AML-193 (cell line): ENCODE measurements at regions not wholly inside any gene's neighbourhood (a gene's known extent, or its start where the extent isn't known, plus 50 kb on each side); places are given as distances from the start of the nearest gene placed in this dataset.

ENCODE experiments used
- DNase-seq, 2 experiments: peaks; one replicate each; lab custom pipeline; 2025; lab: John Stamatoyannopoulos, UW

DNA sequence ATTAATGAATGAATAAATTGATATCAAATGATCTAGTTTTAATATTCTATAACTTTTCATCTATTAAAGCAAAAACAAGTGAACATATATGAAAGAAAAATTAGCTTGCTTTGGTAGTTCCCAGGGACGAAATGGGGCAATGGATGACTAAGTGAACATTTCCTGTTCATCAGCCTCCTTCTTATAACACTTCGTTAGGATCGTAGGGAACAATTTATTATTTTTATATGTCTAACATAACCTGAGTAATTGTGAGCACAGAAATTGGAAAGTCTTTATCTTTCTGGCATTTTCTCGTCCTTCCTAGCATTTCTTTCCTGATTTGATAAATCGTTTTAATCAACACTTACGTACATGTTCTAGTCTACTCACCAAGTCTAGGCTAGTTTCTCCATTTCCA lies 59.1 kb upstream of the PPP1R3C start:
- no peak for DNase-seq

DNA sequence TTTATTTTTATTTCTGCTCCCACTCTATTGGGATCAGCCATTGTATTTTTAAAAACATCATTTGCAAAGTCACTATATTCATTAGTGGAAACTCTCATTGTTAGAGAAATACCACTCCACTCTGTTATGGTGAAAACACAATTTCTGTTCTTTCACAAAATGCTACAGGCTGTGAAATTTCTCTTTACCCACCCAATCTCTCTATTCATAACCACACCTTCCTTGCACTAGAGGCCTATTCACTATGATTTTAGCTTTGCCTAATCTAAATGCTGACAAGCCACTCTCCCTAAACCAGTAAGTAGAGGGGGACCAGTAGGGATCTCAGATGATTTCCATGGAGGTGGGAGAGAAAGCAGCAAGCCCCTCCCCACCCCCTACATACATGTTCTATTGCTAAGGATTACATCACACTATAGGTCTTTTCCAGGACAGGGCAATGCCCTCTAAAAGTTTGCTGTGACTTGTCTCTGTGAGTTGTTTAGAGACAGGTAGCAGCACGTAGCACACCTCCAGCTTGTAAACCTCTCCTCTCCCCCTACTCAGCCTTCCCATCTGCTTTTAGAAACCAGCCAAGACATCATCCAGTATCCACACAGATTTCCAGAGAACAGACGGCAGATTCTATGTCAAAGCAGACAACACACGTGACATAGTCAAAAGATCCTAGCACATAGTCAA lies 58.3 kb upstream of the PPP1R3C start:
- no peak for DNase-seq

DNA sequence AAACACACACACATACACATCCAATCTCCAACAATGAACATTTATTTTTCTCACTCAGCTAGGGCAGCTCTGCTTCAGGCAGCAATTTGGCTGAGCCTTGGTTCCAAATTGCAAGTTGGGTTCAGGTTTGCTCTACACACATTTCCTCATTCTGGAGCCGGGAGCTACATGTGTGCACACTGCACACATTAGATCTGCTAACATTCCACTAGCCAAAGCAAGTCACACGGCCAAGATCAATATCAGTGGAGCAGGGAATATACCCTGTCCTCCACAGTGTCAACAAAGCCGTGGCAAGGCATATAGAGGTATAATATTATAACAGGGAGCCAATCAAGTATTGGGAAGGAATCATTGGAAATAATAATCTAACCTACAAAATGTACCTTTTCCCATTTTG lies 57.5 kb upstream of the PPP1R3C start:
- no peak for DNase-seq

DNA sequence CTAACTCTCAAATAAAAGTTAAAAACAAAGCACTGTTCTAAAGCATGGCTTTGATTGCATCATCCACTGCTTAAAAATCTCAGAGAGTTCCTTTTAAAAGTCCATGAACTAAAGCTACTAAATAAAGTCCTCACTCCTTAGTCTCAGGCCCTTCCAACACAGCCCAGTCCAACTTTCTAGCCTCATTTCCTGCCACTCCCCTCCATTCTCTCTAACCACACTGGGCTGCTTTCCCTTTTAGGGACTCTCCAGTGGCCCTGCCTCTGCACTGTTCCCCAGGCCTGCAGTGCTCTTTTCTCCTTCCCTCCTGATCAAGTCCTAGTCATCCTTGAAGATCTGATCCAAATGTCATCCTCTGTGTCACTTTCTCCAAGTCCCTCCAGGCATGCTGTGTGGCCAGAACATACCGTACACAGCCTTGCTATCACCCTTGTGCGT lies 56.9 kb upstream of the PPP1R3C start:
- no peak for DNase-seq

DNA sequence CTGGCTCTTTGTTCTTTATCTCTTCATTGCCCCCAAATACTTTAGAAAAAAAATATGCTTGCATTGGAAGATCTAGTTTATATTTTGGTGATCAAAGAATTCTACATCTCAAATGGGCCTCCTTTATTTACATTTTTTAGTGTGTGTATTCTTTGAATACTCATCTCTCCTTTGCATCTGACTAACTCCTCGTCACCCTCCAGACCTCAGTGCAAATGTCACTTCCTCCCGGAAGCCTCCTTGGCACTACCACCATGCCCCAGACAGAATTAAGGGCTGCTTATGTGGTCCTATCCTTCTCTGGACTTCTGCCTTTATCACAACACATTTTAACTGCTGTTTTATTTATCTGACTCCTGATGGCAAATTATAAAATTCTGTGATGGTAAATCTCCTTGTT lies 52.0 kb upstream of the PPP1R3C start:
- no peak for DNase-seq

DNA sequence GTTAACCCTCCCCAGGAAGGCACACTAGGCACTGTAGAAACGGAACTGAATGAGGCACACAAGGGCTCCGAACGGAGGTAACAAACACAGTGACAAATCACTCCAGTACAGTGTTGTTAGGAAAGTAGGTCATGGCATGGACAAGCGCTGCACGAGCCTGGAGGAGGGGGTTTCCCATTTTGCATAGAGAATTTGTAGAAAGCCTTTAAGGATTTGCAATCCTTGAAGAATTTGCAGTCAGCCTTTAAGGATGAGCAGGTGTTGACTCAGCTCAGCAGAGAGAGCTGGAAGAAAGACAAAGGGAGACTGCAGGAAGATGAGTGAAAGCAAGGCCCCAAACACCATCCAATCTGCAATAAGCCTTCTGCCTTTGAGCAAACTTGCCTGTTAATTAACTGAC lies 51.1 kb upstream of the PPP1R3C start:
- no peak for DNase-seq

DNA sequence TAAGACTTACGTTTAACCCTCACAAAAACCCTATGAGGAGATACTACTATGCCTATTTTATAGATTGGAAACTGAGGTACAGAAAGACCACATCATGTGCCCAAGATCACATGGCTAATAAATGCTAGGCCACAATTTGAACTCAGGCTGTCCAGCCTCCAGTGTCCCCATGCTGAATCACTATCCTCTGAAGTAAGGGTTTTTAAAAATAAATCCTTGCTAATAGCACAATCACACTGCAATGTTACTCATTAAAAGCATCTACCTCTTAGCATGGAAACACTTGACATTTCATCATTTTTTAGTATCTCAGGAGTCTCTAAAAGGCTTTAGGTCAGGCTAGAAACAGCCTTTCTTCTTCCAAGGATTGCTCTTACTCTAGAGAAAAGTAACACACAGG lies 50.0 kb upstream of the PPP1R3C start:
- DNase-seq = no peak
